NT2/D1 (cell line): ENCODE measurements at regions not wholly inside any gene's neighbourhood (a gene's known extent, or its start where the extent isn't known, plus 50 kb on each side); places are given as distances from the start of the nearest gene placed in this dataset.

Experiments
- DNase-seq: peaks from one replicate; pipeline ENCODE4 v3.0.0-alpha.2; 2011; ENCODE audit warnings: low read depth, low spot score
- H3K27me3 ChIP-seq: 2 replicates; pipeline ENCODE4 v1.6.0; 2011; ENCODE audit warnings: mild to moderate bottlenecking; ENCODE audit not compliant: insufficient read length, insufficient read depth
- H3K36me3 ChIP-seq: 2 replicates; pipeline ENCODE4 v1.6.1; 2011; ENCODE audit warnings: mild to moderate bottlenecking, low read length, mixed read lengths; ENCODE audit not compliant: insufficient read depth, insufficient read length
- H3K4me1 ChIP-seq: 2 replicates; pipeline ENCODE4 v1.5.1; 2011; ENCODE audit not compliant: insufficient read depth, insufficient read length
- H3K4me3 ChIP-seq: 2 replicates; pipeline ENCODE4 v1.5.1; 2011; ENCODE audit warnings: low read depth; ENCODE audit not compliant: insufficient read length
- H3K9ac ChIP-seq: 2 replicates; pipeline ENCODE4 v1.6.0; 2011; ENCODE audit warnings: low read depth; ENCODE audit not compliant: insufficient read length
- H3K9me3 ChIP-seq: 2 replicates; pipeline ENCODE4 v1.5.1; 2011; ENCODE audit warnings: mild to moderate bottlenecking, low read length; ENCODE audit not compliant: insufficient read depth
- SUZ12 ChIP-seq: IDR thresholded peaks from 2 replicates; pipeline ENCODE4 v1.6.1; 2011; ENCODE audit not compliant: insufficient read length, insufficient read depth; ENCODE audit errors: extremely low read depth
- YY1 ChIP-seq: IDR thresholded peaks from 2 replicates; pipeline ENCODE4 v1.6.1; 2011; ENCODE audit not compliant: insufficient read length, insufficient read depth
- ZNF274 ChIP-seq: IDR thresholded peaks from 2 replicates; pipeline ENCODE4 v1.6.1; 2011; ENCODE audit warnings: mild to moderate bottlenecking, low read depth, low read length

GRCh38 chr12:131249246-131250027 lies 295.7 kb downstream of the ADGRD1 start:
- Histone ChIP-seq H3K36me3 (no peaks in the 10 kb centered on the region), H3K4me1 (no peaks in the 10 kb centered on the region), H3K9ac (no peak overlapping the region), H3K9me3 (peaks cover 7% of the 10 kb centered on the region; the same call in 1 of the 2 replicates), H3K27me3 (no peaks in the 10 kb centered on the region), H3K4me3 (no peak overlapping the region)
- TF ChIP-seq ZNF274 (no peak), YY1 (no peak), SUZ12 (no peak)
- DNase-seq: no peak

GRCh38 chr12:131250028-131250950 lies 296.6 kb downstream of the ADGRD1 start:
- Histone ChIP-seq H3K4me3 (no peak overlapping the region), H3K9ac (no peak overlapping the region), H3K27me3 (no peaks in the 10 kb centered on the region), H3K4me1 (no peaks in the 10 kb centered on the region), H3K9me3 (peaks cover 7% of the 10 kb centered on the region; the same call in 1 of the 2 replicates), H3K36me3 (no peaks in the 10 kb centered on the region)
- DNase-seq: no peak
- TF ChIP-seq SUZ12 (no peak), ZNF274 (no peak), YY1 (no peak)

- no peak for DNase-seq
- no peak overlapping the region for H3K9ac ChIP-seq
- no peaks in the 10 kb centered on the region for H3K27me3 ChIP-seq
- peaks cover 3% of the 10 kb centered on the region for H3K4me1 ChIP-seq
- no peak overlapping the region for H3K4me3 ChIP-seq
- peaks cover 7% of the 10 kb centered on the region; the same call in 1 of the 2 replicates for H3K9me3 ChIP-seq
- TF ChIP-seq YY1 (no peak), SUZ12 (no peak), ZNF274 (no peak)
- H3K36me3 ChIP-seq: no peaks in the 10 kb centered on the region
These were observed 297.2 kb downstream of the ADGRD1 start for GRCh38 chr12:131250951-131251315.

- Histone ChIP-seq H3K4me3 (no peak overlapping the region), H3K27me3 (no peaks in the 10 kb centered on the region), H3K36me3 (no peaks in the 10 kb centered on the region), H3K4me1 (peaks cover 3% of the 10 kb centered on the region), H3K9me3 (peaks cover 12% of the 10 kb centered on the region; the same call in 1 of the 2 replicates), H3K9ac (no peak overlapping the region)
- TF ChIP-seq YY1: no peak
- no peak for DNase-seq
These were observed 297.8 kb downstream of the ADGRD1 start for GRCh38 chr12:131251336-131252101.

GRCh38 chr12:131253376-131254026 lies 299.8 kb downstream of the ADGRD1 start:
- peaks cover 15% of the 10 kb centered on the region; the same call in 1 of the 2 replicates for H3K9me3 ChIP-seq
- TF ChIP-seq ZNF274 (no peak), YY1 (no peak), SUZ12 (no peak)
- DNase-seq: no peak
- no peaks in the 10 kb centered on the region for H3K27me3 ChIP-seq
- H3K4me3 ChIP-seq: no peak overlapping the region
- no peaks in the 10 kb centered on the region for H3K36me3 ChIP-seq
- no peak overlapping the region for H3K9ac ChIP-seq
- H3K4me1 ChIP-seq: peaks cover 3% of the 10 kb centered on the region

- peaks cover 15% of the 10 kb centered on the region; the same call in 1 of the 2 replicates for H3K9me3 ChIP-seq
- H3K4me3 ChIP-seq: no peak overlapping the region
- TF ChIP-seq ZNF274: no peak
- TF ChIP-seq YY1: no peak
- TF ChIP-seq SUZ12: no peak
- peaks cover 3% of the 10 kb centered on the region for H3K4me1 ChIP-seq
- no peak for DNase-seq
- no peak overlapping the region for H3K9ac ChIP-seq
- H3K27me3 ChIP-seq: no peaks in the 10 kb centered on the region
- H3K36me3 ChIP-seq: no peaks in the 10 kb centered on the region
These were observed 300.7 kb downstream of the ADGRD1 start for GRCh38 chr12:131254374-131254773.
